ENCODE measurements at regions not wholly inside any gene's neighbourhood (a gene's known extent, or its start where the extent isn't known, plus 50 kb on each side); places are given as distances from the start of the nearest gene placed in this dataset.

DNA sequence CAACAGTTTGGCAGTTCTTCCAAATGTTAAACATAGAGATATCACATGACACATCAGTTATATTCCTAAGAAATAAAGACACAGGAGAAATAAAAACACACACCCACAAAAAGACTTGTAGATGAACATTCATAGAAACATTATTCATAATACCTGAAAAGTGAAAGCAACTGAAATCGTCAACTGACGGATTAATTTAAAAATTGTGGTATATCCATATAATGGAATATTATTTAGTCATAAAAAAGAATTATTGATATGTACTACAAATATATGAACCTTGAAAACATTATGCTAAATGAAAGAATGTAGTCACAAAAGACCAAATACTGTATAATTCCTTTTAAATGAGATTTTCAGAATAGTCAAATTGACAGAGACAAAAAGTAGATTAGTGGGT lies 330.2 kb upstream of the CD180 start:
- no peak overlapping the region for H2AFZ ChIP-seq (ENCODE audit: low read depth, low read length, poor library complexity, severe bottlenecking)
- H3K27me3 ChIP-seq (ENCODE audit: insufficient read depth, low read length): no peaks in the 10 kb centered on the region
- no peaks in the 10 kb centered on the region for H3K9me2 ChIP-seq (ENCODE audit: insufficient read depth)
- ChIA-PET POLR2A (no interaction called here), CTCF (no interaction called here), RAD21 (ENCODE audit: low non-redundant PET in 1 of 2, low total read pairs in 2 of 2, uncharacterized antibody in 2 of 2, unreplicated experiment in 2 of 2) (no interaction called here)
- H3K79me2 ChIP-seq (ENCODE audit: insufficient read depth, low read length): no peaks in the 10 kb centered on the region
- no peaks in the 10 kb centered on the region; a peak in 1 of 4 replicates for H3K9me3 ChIP-seq (ENCODE audit: control insufficient read depth in 1 of 2, insufficient read depth in 1 of 2, low read depth in 1 of 2, low read length in 2 of 2)
- no peak overlapping the region for H3K9ac ChIP-seq (ENCODE audit: low read length)
- ATAC-seq (no peak), DNase-seq (ENCODE audit: low read depth, low spot score) (no peak)
- no peak overlapping the region for H3K4me2 ChIP-seq (ENCODE audit: low read length)
- intact Hi-C loops (cut with micrococcal nuclease): no loop called here
- H3K36me3 ChIP-seq (ENCODE audit: control insufficient read depth in 1 of 2, insufficient read depth in 2 of 2, low read length in 2 of 2): no peaks in the 10 kb centered on the region
- no peaks in the 10 kb centered on the region for H3K4me1 ChIP-seq (ENCODE audit: control insufficient read depth in 1 of 2, insufficient read depth in 2 of 2, low read length in 2 of 2)
- no peaks in the 10 kb centered on the region for H4K20me1 ChIP-seq (ENCODE audit: insufficient read depth)
- no peak overlapping the region for H3K4me3 ChIP-seq (replicated peaks in 1 of 2; ENCODE audit: low read depth in 1 of 2, low read length in 2 of 2)
- no peak overlapping the region for H3K27ac ChIP-seq (ENCODE audit: low read depth, low read length)
- no TSS peak for BruUV-seq (replicated peaks)
- TF ChIP-seq CEBPB (IDR thresholded peaks at IDR 0.05; ENCODE audit: low read depth) (no peak), SRF (IDR thresholded peaks at IDR 0.05; ENCODE audit: low read depth) (no peak), EGR1 (IDR thresholded peaks at IDR 0.05; ENCODE audit: low read depth) (no peak), CBX3 (IDR thresholded peaks at IDR 0.05; ENCODE audit: low read depth) (no peak)

- no peak overlapping the region for H3K4me2 ChIP-seq (ENCODE audit: low read length)
- TF ChIP-seq SRF (IDR thresholded peaks at IDR 0.05; ENCODE audit: low read depth) (no peak), ZFX (IDR thresholded peaks at IDR 0.05) (no peak), JUND (IDR thresholded peaks at IDR 0.05) (no peak), YY1 (IDR thresholded peaks at IDR 0.05; ENCODE audit: extremely low read depth, insufficient replicate concordance, low read depth, low read length) (no peak)
- no peaks in the 10 kb centered on the region for H3K27me3 ChIP-seq (ENCODE audit: insufficient read depth, low read length)
- H3K27ac ChIP-seq (ENCODE audit: low read depth, low read length): no peak overlapping the region
- no peak overlapping the region for H2AFZ ChIP-seq (ENCODE audit: low read depth, low read length, poor library complexity, severe bottlenecking)
- ChIA-PET RAD21 (ENCODE audit: low non-redundant PET in 1 of 2, low total read pairs in 2 of 2, uncharacterized antibody in 2 of 2, unreplicated experiment in 2 of 2) (no interaction called here), CTCF (no interaction called here), POLR2A (no interaction called here)
- no peak overlapping the region for H3K4me3 ChIP-seq (replicated peaks in 1 of 2; ENCODE audit: low read depth in 1 of 2, low read length in 2 of 2)
- no peak overlapping the region for H3K9ac ChIP-seq (ENCODE audit: low read length)
- no peaks in the 10 kb centered on the region for H3K9me2 ChIP-seq (ENCODE audit: insufficient read depth)
- H3K79me2 ChIP-seq (ENCODE audit: insufficient read depth, low read length): no peaks in the 10 kb centered on the region
- BruUV-seq (replicated peaks): no TSS peak
- H3K9me3 ChIP-seq (ENCODE audit: control insufficient read depth in 1 of 2, insufficient read depth in 1 of 2, low read depth in 1 of 2, low read length in 2 of 2): no peaks in the 10 kb centered on the region
- ATAC-seq (no peak), DNase-seq (ENCODE audit: low read depth, low spot score) (no peak)
- intact Hi-C loops (cut with micrococcal nuclease): no loop called here
- no peaks in the 10 kb centered on the region for H3K4me1 ChIP-seq (ENCODE audit: control insufficient read depth in 1 of 2, insufficient read depth in 2 of 2, low read length in 2 of 2)
- no peaks in the 10 kb centered on the region for H4K20me1 ChIP-seq (ENCODE audit: insufficient read depth)
- H3K36me3 ChIP-seq (ENCODE audit: control insufficient read depth in 1 of 2, insufficient read depth in 2 of 2, low read length in 2 of 2): no peaks in the 10 kb centered on the region
These were observed 323.7 kb upstream of the CD180 start for GRCh38 chr5:67520161-67520908.
